OCI-LY7 (cell line): ENCODE measurements at regions not wholly inside any gene's neighbourhood (a gene's known extent, or its start where the extent isn't known, plus 50 kb on each side); places are given as distances from the start of the nearest gene placed in this dataset.
"Not testable (repeated sequence)": the region's sequence is repeated elsewhere in the genome, so short reads cannot be mapped to it uniquely, and the experiment has no call there.

Experiments
- BruUV-seq: library from RNA; stranded (reverse); fragments of 400-500 nt; replicated peaks from 2 replicates; lab custom pipeline; 2021; lab: Mats Ljungman, UMichigan
- CTCF ChIA-PET: fragments of 300-600 bp; sonication (Branson Sonifier 250); formaldehyde crosslinking; loops from one replicate; lab custom pipeline; 2022; ENCODE audit warnings: antibody characterized with exemption; ENCODE audit not compliant: unreplicated experiment; lab: Charles Lee
- POLR2A ChIA-PET: fragments of 300-600 bp; sonication (Branson Sonifier 250); formaldehyde crosslinking; loops from one replicate; lab custom pipeline; 2022; ENCODE audit warnings: antibody characterized with exemption; lab: Charles Lee
- DNase-seq: peaks from one replicate; pipeline ENCODE4 v3.0.0-alpha.2; 2015; ENCODE audit warnings: low spot score
- H2AFZ ChIP-seq: fragments of 200-600 bp; sonication (generic), shearing (Covaris generic); 2 replicates; pipeline ENCODE4 v1.6.1; 2014; ENCODE audit warnings: mild to moderate bottlenecking, antibody characterized with exemption, low read length, moderate library complexity
- H3K27ac ChIP-seq: fragments of 200-600 bp; sonication (generic); 2 replicates; pipeline ENCODE4 v1.5.1; 2014; ENCODE audit warnings: mixed run types, low read depth, mild to moderate bottlenecking, moderate library complexity, low read length, inconsistent platforms; ENCODE audit not compliant: poor library complexity, severe bottlenecking
- H3K36me3 ChIP-seq: fragments of 200-600 bp; sonication (generic); 2 replicates; pipeline ENCODE4 v1.6.1; 2014; ENCODE audit warnings: mild to moderate bottlenecking, antibody characterized with exemption, low read length, moderate library complexity, mixed read lengths; ENCODE audit not compliant: insufficient read depth
- H3K4me1 ChIP-seq: fragments of 200-600 bp; sonication (generic); 2 replicates; pipeline ENCODE4 v1.5.1; 2014; ENCODE audit warnings: mild to moderate bottlenecking, low read length; ENCODE audit not compliant: insufficient read depth, poor library complexity, severe bottlenecking
- H3K4me2 ChIP-seq: fragments of 200-600 bp; sonication (generic); 2 replicates; pipeline ENCODE4 v1.6.1; 2014; ENCODE audit warnings: mild to moderate bottlenecking, low read length
- H3K4me3 ChIP-seq: fragments of 200-600 bp; sonication (generic); 2 replicates; pipeline ENCODE4 v1.5.1; 2014; ENCODE audit warnings: mild to moderate bottlenecking, low read depth, low read length; ENCODE audit not compliant: poor library complexity, severe bottlenecking
- H3K79me2 ChIP-seq: fragments of 200-600 bp; sonication (generic); 2 replicates; pipeline ENCODE4 v1.6.1; 2016; ENCODE audit warnings: low read depth, mild to moderate bottlenecking, low read length, moderate library complexity, mixed read lengths; ENCODE audit not compliant: insufficient read depth
- H3K9me2 ChIP-seq: fragments of 200-600 bp; sonication (generic); 2 replicates; pipeline ENCODE4 v1.6.1; 2016; ENCODE audit warnings: mild to moderate bottlenecking, low read length, mixed read lengths; ENCODE audit not compliant: insufficient read depth
- H3K9me3 ChIP-seq: fragments of 200-600 bp; sonication (generic); 2 replicates; pipeline ENCODE4 v1.6.1; 2014; ENCODE audit warnings: mild to moderate bottlenecking, mixed run types, low read length, mixed read lengths
- H4K20me1 ChIP-seq: fragments of 200-600 bp; sonication (generic); 2 replicates; pipeline ENCODE4 v1.6.1; 2014; ENCODE audit warnings: mild to moderate bottlenecking, antibody characterized with exemption, low read length, moderate library complexity, mixed read lengths; ENCODE audit not compliant: insufficient read depth
- CTCF ChIP-seq: fragments of 200-600 bp; sonication (generic); conservative IDR thresholded peaks from 2 replicates; pipeline ENCODE4 v1.5.1; 2014; ENCODE audit warnings: mild to moderate bottlenecking, antibody characterized with exemption, low read length, moderate library complexity, mixed read lengths
- EZH2phosphoT487 ChIP-seq: fragments of 200-600 bp; sonication (generic); IDR thresholded peaks from 2 replicates; pipeline ENCODE4 v1.6.1; 2018; ENCODE audit warnings: low read depth, borderline replicate concordance, mild to moderate bottlenecking, mixed run types, antibody characterized with exemption, low read length, moderate library complexity, mixed read lengths
- intact Hi-C: fragments of 100-400 bp; cut with micrococcal nuclease; formaldehyde crosslinking; loops from one replicate; pipeline ENCODE4 v1.10.0; 2022; ENCODE audit not compliant: unreplicated experiment

GRCh38 chr6:144793744-144794143, 508.6 kb downstream of the UTRN start:
- TF ChIP-seq EZH2phosphoT487 (no peak), CTCF (no peak)
- H3K36me3 ChIP-seq, result no peaks in the 10 kb centered on the region
- CTCF ChIA-PET, result no interaction called here

GRCh38 chr6:144795022-144795421, 509.9 kb downstream of the UTRN start:
- H3K4me3 ChIP-seq, intact Hi-C loops, H3K36me3 ChIP-seq, DNase-seq, H3K27ac ChIP-seq, H3K79me2 ChIP-seq, H3K4me1 ChIP-seq, H2AFZ ChIP-seq, POLR2A ChIA-PET, H4K20me1 ChIP-seq, H3K4me2 ChIP-seq, H3K9me3 ChIP-seq, CTCF ChIA-PET, H3K9me2 ChIP-seq, BruUV-seq: not testable (repeated sequence)

More at GRCh38 chr6:144793744-144794143, 508.6 kb downstream of the UTRN start:
- Histone ChIP-seq H4K20me1 (no peaks in the 10 kb centered on the region), H3K79me2 (no peaks in the 10 kb centered on the region), H3K9me2 (no peaks in the 10 kb centered on the region), H3K4me1 (no peaks in the 10 kb centered on the region), H3K9me3 (no peaks in the 10 kb centered on the region), H3K4me2 (no peak overlapping the region), H3K27ac (no peak overlapping the region), H3K4me3 (no peak overlapping the region), H2AFZ (no peak overlapping the region)
- POLR2A ChIA-PET, result interaction anchor here (0.9 to 1.1 kb wide), 2 partner anchors 12 to 35 kb away, joined by 3 read pairs; no protein-coding TSS in a partner anchor
- intact Hi-C loops, result no loop called here
- no TSS peak for BruUV-seq
- no peak for DNase-seq

GRCh38 chr6:144796070-144796469, 510.9 kb downstream of the UTRN start:
- H3K4me1 ChIP-seq, result no peaks in the 10 kb centered on the region
- H3K9me3 ChIP-seq, result no peaks in the 10 kb centered on the region
- no peak overlapping the region for H3K4me2 ChIP-seq
- POLR2A ChIA-PET, result no interaction called here
- no peaks in the 10 kb centered on the region for H3K79me2 ChIP-seq
- H3K4me3 ChIP-seq, result no peak overlapping the region
- H3K27ac ChIP-seq, result no peak overlapping the region
- no peaks in the 10 kb centered on the region for H3K9me2 ChIP-seq
- H2AFZ ChIP-seq, result no peak overlapping the region
- DNase-seq, result no peak
- TF ChIP-seq EZH2phosphoT487 (no peak), CTCF (no peak)
- intact Hi-C loops, result no loop called here
- H4K20me1 ChIP-seq, result no peaks in the 10 kb centered on the region
- BruUV-seq, result no TSS peak
- CTCF ChIA-PET, result no interaction called here
- H3K36me3 ChIP-seq, result no peaks in the 10 kb centered on the region
